Natural killer cell (primary cell): ENCODE measurements at regions not wholly inside any gene's neighbourhood (a gene's known extent, or its start where the extent isn't known, plus 50 kb on each side); places are given as distances from the start of the nearest gene placed in this dataset.

Source experiments
- ATAC-seq, 3 donors: fragments of 150-1000 bp in 2 of 3; fragments of 200-7000 bp in 1 of 3; cut with Tn5 transposase; 1 replicate in 1 of 3; 2 replicates in 2 of 3; pipeline ENCODE4 v1.10.0; 2021; ENCODE audit warnings: mild to moderate bottlenecking in 2 of 3, moderate library complexity in 2 of 3
- DNase-seq, 2 donors: peaks; one replicate each; pipeline versions ENCODE4 v3.0.0 to v3.0.0-alpha.2; 2013 to 2021; ENCODE audit warnings: mixed read lengths in 1 of 2
- H3K27ac ChIP-seq: one replicate; pipeline ENCODE4 v1.5.1; 2013; ENCODE audit warnings: mild to moderate bottlenecking, low read length
- H3K27me3 ChIP-seq: one replicate; pipeline ENCODE4 v1.6.1; 2013; ENCODE audit warnings: low read length; ENCODE audit not compliant: control insufficient read depth, insufficient read depth
- H3K36me3 ChIP-seq: one replicate; pipeline ENCODE4 v1.6.1; 2013; ENCODE audit warnings: low read length; ENCODE audit not compliant: control insufficient read depth, insufficient read depth
- H3K4me1 ChIP-seq: one replicate; pipeline ENCODE4 v1.6.1; 2013; ENCODE audit warnings: low read length; ENCODE audit not compliant: control insufficient read depth, insufficient read depth
- H3K4me3 ChIP-seq: one replicate; pipeline ENCODE4 v1.5.1; 2013; ENCODE audit warnings: low read length
- H3K9me3 ChIP-seq: one replicate; pipeline ENCODE4 v1.6.1; 2013; ENCODE audit warnings: low read length; ENCODE audit not compliant: control insufficient read depth, insufficient read depth
- H3K27ac Mint-ChIP-seq, 2 donors: one replicate each; pipeline ENCODE4 v1.8.0; 2022; ENCODE audit warnings: mild to moderate bottlenecking in 2 of 2, mixed read lengths in 2 of 2, moderate library complexity in 1 of 2
- H3K27me3 Mint-ChIP-seq, 2 donors: one replicate each; pipeline ENCODE4 v1.8.0; 2022; ENCODE audit warnings: low read depth in 2 of 2, mixed read lengths in 2 of 2
- H3K36me3 Mint-ChIP-seq: one replicate; pipeline ENCODE4 v1.8.0; 2022; ENCODE audit warnings: mixed read lengths
- H3K4me1 Mint-ChIP-seq, 2 donors: one replicate each; pipeline ENCODE4 v1.8.0; 2022; ENCODE audit warnings: mixed read lengths in 2 of 2
- H3K4me3 Mint-ChIP-seq: one replicate; pipeline ENCODE4 v1.8.0; 2022; ENCODE audit warnings: mild to moderate bottlenecking, moderate library complexity, mixed read lengths
- H3K9me3 Mint-ChIP-seq, 2 donors: one replicate each; pipeline ENCODE4 v1.8.0; 2022; ENCODE audit warnings: mixed read lengths in 2 of 2
- CTCF ChIP-seq: fragments of 200-600 bp; IDR thresholded peaks from one replicate; pipeline ENCODE4 v1.8.0; 2022; ENCODE audit warnings: antibody characterized with exemption
- WGBS: methylation state at CpG from one replicate; pipeline ENCODE4 v1.1.7; 2013; ENCODE audit warnings: missing lambda C conversion rate; ENCODE audit not compliant: insufficient coverage; 5-methylcytosine and 5-hydroxymethylcytosine counted together
- intact Hi-C: fragments of 100-400 bp; cut with micrococcal nuclease; formaldehyde crosslinking; loops from one replicate; pipeline ENCODE4 v1.14.2; 2022

DNA sequence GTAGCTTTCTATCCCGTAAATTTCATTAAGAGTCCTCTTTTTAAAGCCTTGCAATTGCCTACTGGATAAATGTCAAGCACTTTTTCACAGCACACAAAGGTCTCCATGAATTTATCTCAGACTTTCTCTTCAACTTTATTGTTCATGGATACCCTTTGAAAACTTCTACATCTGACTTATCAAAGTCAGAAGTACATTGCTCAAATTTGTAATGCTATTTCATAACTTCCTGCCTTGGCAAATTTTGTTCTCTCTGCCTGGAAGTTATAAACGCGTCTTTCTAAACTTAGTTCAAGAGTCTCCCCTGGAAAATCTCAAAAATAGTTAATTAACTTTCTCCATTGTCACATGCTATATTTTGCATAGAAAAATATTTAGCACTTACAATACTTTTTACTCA, 55.9 kb upstream of the RERGL start:
- TF ChIP-seq CTCF, result no peak
- H3K27ac Mint-ChIP-seq, result no peak overlapping the region
- no peak for ATAC-seq
- intact Hi-C loops, result no loop called here
- H3K4me1 Mint-ChIP-seq, result no peaks in the 10 kb centered on the region
- H3K36me3 Mint-ChIP-seq, result no peaks in the 10 kb centered on the region
- H3K27me3 ChIP-seq, result no peaks in the 10 kb centered on the region
- no peaks in the 10 kb centered on the region for H3K9me3 ChIP-seq
- WGBS, result 37% methylated on average over 3 of the region's 3 CpGs
- no peak overlapping the region for H3K27ac ChIP-seq
- H3K9me3 Mint-ChIP-seq, result peaks cover 0 to 7% of the 10 kb centered on the region in 2 donors
- DNase-seq, result no peak
- H3K4me3 ChIP-seq, result no peak overlapping the region
- H3K27me3 Mint-ChIP-seq, result no peaks in the 10 kb centered on the region
- H3K4me1 ChIP-seq, result no peaks in the 10 kb centered on the region
- no peaks in the 10 kb centered on the region for H3K36me3 ChIP-seq
- H3K4me3 Mint-ChIP-seq, result no peak overlapping the region

- intact Hi-C loops, result no loop called here
- H3K9me3 ChIP-seq, result no peaks in the 10 kb centered on the region
- 81% methylated on average over 3 of the region's 4 CpGs for WGBS
Measured at GRCh38 chr12:18141048-18141982, 51.3 kb upstream of the RERGL start.

DNA sequence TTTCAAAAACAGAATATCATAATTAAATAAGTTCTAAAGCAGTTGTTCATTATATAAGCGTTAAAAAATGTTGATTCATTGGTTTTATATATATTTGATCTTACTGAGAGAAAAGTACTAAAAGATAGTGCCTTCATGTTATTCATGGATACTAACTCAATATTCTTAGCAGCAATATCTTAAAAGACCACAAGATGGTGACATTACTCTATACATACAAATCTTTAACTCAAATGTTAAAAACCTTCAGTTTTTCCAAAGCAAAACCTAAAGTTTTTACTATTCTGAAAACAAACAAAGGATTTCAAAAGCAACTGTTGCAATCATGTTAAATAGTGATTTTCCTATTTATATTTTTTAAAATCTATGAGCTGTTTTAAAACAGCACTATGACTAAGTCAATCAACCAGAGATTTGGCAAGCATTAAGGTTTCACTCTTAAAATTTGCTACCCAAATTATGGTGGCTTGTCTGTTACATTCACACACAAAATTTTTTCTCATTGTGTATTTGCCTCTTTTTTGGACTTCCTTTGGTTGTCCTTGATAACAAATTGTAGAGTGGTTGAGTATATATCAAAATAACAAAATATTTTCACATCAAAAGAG, 50.1 kb upstream of the RERGL start:
- Histone ChIP-seq H3K36me3 (no peaks in the 10 kb centered on the region), H3K9me3 (no peaks in the 10 kb centered on the region), H3K4me3 (no peak overlapping the region), H3K27ac (no peak overlapping the region), H3K4me1 (no peaks in the 10 kb centered on the region), H3K27me3 (no peaks in the 10 kb centered on the region)
- H3K27me3 Mint-ChIP-seq, result no peaks in the 10 kb centered on the region
- H3K9me3 Mint-ChIP-seq, result peaks cover 0 to 3% of the 10 kb centered on the region in 2 donors
- intact Hi-C loops, result no loop called here
- H3K4me3 Mint-ChIP-seq, result no peak overlapping the region
- H3K27ac Mint-ChIP-seq, result no peak overlapping the region
- no peak for ATAC-seq
- TF ChIP-seq CTCF, result no peak
- peak in 1 of 2 donors; percentile 4 for DNase-seq
- H3K4me1 Mint-ChIP-seq, result no peaks in the 10 kb centered on the region
- no CpG with 5 or more reads among the region's 1 CpG for whole genome bisulfite sequencing
- no peaks in the 10 kb centered on the region for H3K36me3 Mint-ChIP-seq

More at GRCh38 chr12:18141048-18141982, 51.3 kb upstream of the RERGL start:
- Histone ChIP-seq H3K27me3 (no peaks in the 10 kb centered on the region), H3K4me3 (no peak overlapping the region), H3K27ac (no peak overlapping the region), H3K4me1 (no peaks in the 10 kb centered on the region), H3K36me3 (no peaks in the 10 kb centered on the region)
- Mint-ChIP-seq H3K27me3 (no peaks in the 10 kb centered on the region), H3K27ac (no peak overlapping the region), H3K4me3 (no peak overlapping the region), H3K36me3 (no peaks in the 10 kb centered on the region), H3K9me3 (peaks cover 0 to 3% of the 10 kb centered on the region in 2 donors), H3K4me1 (no peaks in the 10 kb centered on the region)
- DNase-seq (no peak), ATAC-seq (no peak)
- no peak for TF ChIP-seq CTCF
